NCI-H2081 (cell line): ENCODE measurements at regions not wholly inside any gene's neighbourhood (a gene's known extent, or its start where the extent isn't known, plus 50 kb on each side); places are given as distances from the start of the nearest gene placed in this dataset.

Experiments
- DNase-seq, 2 experiments: peaks; one replicate each; lab custom pipeline; 2025; lab: John Stamatoyannopoulos, UW

- no peak for DNase-seq
These were observed 197.9 kb downstream of the OTOR start for GRCh38 chr20:16946097-16946496.

- DNase-seq: no peak
These were observed 199.3 kb downstream of the OTOR start for GRCh38 chr20:16947479-16947878.

DNA sequence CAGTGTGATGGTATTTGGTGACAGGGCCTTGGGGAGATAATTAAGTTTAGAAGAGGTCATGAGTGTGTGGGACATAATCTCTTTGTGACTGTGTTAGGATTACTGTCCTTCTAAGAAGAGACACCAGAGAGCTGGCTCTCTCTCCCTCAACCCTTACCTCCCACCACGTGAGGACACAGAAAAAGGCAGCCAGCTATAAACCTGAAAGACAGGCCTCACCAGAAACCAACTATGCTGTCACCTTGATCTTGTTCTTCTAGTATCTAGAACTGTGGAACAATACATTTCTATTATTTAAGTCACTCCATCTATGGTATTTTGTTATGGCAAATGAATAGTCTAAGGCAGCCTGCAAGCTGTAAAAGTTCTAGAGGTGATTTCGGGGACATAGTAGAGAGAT lies 203.7 kb downstream of the OTOR start:
- DNase-seq: no peak

- DNase-seq: no peak
These were observed 204.8 kb downstream of the OTOR start for GRCh38 chr20:16952965-16953364.

GRCh38 chr20:16953858-16954257 lies 205.7 kb downstream of the OTOR start:
- no peak for DNase-seq

- DNase-seq: no peak
These were observed 207.3 kb downstream of the OTOR start for GRCh38 chr20:16955462-16955861.

GRCh38 chr20:16955971-16956370 lies 207.8 kb downstream of the OTOR start:
- DNase-seq: no peak

DNA sequence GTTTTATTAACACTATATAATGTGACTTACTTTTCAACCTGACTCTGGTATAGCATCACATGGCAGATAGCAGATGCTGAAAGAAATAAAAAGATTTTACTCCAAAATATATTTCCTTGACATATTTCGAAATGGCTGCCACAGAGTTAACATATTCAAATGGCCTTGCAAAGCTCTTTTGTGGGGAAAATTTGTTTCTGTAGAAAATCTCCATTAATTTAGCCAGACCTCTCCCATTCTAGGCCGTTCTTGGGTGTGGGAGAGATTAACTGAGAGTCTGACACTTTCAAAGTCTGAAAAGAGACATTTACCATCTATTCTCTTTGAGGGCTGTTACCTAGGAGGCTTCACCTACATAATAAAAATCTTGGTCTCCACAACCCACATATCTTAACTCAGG lies 217.2 kb downstream of the OTOR start:
- no peak for DNase-seq

- DNase-seq: no peak
These were observed 218.2 kb downstream of the OTOR start for GRCh38 chr20:16966276-16966880.

DNA sequence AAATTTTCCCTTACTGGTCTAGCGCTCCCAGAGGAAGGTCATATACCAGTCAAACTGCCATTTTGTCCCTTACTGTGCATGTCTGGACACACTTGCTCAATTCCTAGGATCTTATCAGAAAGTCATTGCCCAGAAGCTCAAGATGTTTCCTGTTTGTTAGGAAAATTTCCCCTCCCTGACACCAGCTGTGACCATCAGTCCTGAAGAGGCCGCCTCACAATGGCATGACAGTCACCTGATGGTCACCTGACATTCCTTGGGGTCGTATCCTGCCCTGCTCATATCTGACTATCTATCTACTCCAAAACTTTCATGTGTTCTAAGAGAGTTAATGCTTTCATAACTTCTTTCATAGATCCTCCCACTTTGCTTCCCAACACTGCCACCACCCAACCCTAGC lies 219.9 kb downstream of the OTOR start:
- no peak for DNase-seq

- no peak for DNase-seq
These were observed 222.6 kb downstream of the OTOR start for GRCh38 chr20:16970776-16971175.

GRCh38 chr20:16974080-16974854 lies 226.1 kb downstream of the OTOR start:
- DNase-seq: no peak

DNA sequence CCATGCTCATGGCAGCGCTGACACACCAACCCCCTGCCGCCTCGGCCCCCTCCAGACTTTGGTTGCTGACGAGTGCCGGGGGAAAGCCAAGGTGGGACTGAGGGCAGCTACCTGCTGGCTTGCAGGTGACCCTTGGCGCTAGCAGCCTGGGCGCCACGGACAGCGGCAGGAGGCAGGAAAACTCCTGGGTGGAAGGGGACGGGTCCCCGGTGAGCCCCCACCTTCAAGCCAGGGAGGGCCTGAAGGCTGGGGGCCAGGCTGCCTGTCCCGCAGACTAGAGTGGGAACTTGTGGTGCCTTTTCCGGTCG lies 226.7 kb downstream of the OTOR start:
- no peak for DNase-seq

DNA sequence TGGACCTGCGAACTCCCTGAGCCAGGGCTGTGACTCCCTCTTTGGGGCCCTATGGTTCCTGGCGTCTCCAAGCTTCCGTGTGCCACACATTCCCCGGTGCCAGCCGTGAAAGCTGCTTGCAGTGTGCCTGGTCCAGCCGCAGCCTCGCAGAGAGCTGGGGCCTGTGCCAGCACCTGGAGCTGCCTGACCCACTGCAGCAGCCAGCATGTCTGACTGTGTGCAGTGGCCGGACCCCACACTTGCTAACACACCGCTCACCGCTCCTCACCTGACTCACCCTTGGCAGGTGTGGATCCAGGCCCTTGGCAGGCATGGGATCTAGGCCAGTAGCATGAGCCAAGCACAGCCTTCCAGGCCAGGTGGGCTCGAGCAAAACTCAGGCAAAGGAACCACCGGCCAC lies 227.5 kb downstream of the OTOR start:
- DNase-seq: no peak

- DNase-seq: no peak
These were observed 230.3 kb downstream of the OTOR start for GRCh38 chr20:16978497-16978896.

DNA sequence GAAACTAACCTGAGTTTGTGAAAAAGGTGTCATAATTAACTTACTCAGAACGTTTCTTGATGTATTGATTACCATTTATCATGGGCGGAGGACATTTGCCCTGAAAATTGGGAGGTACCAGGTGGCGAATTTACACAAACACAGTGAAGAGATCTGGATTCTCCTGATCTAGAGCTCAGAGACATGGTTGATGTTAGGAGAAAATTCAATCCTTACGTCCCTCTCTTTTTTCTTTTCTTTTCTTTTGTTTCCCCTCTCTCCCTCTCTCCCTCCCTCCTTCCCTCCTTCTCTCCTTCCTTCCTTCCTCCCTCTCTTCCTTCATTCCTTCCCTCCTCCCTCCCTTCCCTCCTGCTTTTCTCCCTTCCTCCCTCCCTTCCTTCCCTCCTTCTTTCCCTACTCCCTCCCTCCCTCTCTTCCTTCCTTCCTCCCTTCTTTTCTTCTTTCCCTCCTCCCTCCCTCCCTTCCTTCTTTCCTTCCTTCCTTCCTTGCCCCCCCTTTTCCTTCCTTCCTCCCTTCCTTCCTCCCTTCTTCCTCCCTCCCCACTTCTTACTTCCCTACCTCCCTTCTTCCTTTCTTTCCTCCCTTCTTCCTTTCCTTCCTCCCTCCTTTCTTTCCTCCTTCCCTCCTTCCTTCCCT lies 234.1 kb downstream of the OTOR start:
- no peak for DNase-seq

DNA sequence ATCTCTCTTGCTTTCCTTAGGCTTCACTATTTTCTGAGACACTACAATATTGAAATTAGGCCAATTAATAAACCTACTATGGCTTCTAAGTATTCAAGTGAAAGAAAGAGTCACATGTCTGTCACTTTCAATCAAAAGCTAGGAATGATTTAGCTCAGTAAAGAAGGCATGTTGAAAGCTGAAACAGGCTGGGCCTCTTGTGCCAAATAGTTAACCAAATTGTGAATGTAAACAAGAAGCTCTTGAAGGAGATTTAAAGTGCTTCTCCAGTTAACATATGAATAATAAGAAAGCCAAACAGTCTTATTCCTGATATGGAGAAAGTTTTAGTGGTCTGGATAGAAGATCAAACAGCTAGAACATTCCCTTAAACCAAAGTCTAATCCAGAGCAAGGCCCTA lies 236.3 kb downstream of the OTOR start:
- DNase-seq: no peak

GRCh38 chr20:17003170-17003870 lies 223.5 kb upstream of the PCSK2 start:
- no peak for DNase-seq

- DNase-seq: no peak
These were observed 216.7 kb upstream of the PCSK2 start for GRCh38 chr20:17010181-17010580.

GRCh38 chr20:17012546-17013226 lies 214.2 kb upstream of the PCSK2 start:
- DNase-seq: no peak

GRCh38 chr20:17014217-17014616 lies 212.6 kb upstream of the PCSK2 start:
- no peak for DNase-seq

GRCh38 chr20:17014756-17015366 lies 212.0 kb upstream of the PCSK2 start:
- no peak for DNase-seq
